Stimulated activated naive CD8-positive, alpha-beta T cell treated with anti-CD3 and anti-CD28 coated beads, Interleukin-15, Interleukin-2, amounts not matched to agents 100 U/mL and 50 U/mL, for 24 hours (primary cell): ENCODE measurements at regions not wholly inside any gene's neighbourhood (a gene's known extent, or its start where the extent isn't known, plus 50 kb on each side); places are given as distances from the start of the nearest gene placed in this dataset.
"Not testable (repeated sequence)": the region's sequence is repeated elsewhere in the genome, so short reads cannot be mapped to it uniquely, and the experiment has no call there.

Experiments used
- ATAC-seq: fragments of 150-1000 bp; cut with Tn5 transposase; one replicate; pipeline ENCODE4 v1.10.0; 2021
- DNase-seq: peaks from one replicate; pipeline ENCODE4 v3.0.0; 2021

DNA sequence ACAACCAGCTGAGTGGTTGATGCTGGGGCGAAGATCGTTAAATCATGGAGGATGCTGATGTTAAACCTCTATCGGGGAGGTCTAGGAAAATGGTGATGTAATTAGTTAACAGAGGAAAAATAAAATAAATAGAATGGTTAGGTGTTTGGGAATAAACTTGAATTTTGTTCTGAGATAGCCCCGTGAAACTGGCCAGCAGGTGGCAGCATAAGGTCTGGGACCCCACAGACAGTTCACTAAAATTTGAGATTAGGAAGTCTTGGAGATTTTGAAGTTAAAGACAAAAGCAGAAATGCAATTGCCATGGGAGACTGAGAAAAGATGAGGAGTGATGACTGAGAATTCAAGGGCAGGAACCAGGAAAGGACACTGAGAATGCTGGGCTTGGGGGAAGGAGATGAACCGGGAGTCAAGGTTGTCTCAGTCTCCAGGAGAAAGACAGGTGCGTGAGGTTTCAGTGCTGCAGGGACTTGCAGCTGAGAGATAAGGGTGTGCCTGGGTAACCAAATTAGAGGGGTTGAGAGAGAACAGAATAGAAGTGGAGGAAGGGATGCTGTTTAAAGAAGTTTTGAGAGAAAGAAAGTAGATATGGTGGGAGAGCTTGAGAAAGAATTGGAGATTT, 248.0 kb downstream of the ZNF92 start:
- DNase-seq = peak; percentile 52
- not testable (repeated sequence) for ATAC-seq

GRCh38 chr7:65631236-65631635, 241.6 kb upstream of the VKORC1L1 start:
- DNase-seq, ATAC-seq: not testable (repeated sequence)

GRCh38 chr7:65633587-65634404, 239.1 kb upstream of the VKORC1L1 start:
- DNase-seq, ATAC-seq: not testable (repeated sequence)

GRCh38 chr7:65638918-65639317, 234.0 kb upstream of the VKORC1L1 start:
- not testable (repeated sequence) for DNase-seq, ATAC-seq

GRCh38 chr7:65639717-65640116, 233.2 kb upstream of the VKORC1L1 start:
- not testable (repeated sequence) for ATAC-seq, DNase-seq

DNA sequence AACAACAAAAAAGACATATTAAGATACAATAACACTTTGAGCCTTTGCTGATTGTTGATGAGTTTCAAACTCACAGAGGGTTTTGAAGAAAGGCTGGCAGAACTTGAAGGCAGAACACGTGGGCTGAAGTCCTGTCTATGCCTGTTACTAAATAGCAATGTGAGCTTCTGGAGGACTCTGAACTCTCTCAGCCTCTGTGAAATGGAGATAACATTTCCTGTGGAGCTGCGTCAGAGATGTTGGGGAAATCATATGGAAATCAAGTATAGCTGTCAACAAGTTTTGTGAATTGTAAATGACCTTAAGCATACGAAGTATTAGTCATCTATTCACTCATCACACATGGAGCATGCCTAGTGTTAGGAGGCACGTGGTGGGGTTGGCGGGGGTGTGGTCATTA, 229.4 kb upstream of the VKORC1L1 start:
- ATAC-seq, DNase-seq: not testable (repeated sequence)

GRCh38 chr7:65647153-65647964, 225.5 kb upstream of the VKORC1L1 start:
- DNase-seq, ATAC-seq: not testable (repeated sequence)

GRCh38 chr7:65651174-65651573, 221.7 kb upstream of the VKORC1L1 start:
- ATAC-seq, DNase-seq: not testable (repeated sequence)

- not testable (repeated sequence) for DNase-seq, ATAC-seq
These were observed 220.9 kb upstream of the VKORC1L1 start for GRCh38 chr7:65651826-65652592.

- ATAC-seq, DNase-seq: not testable (repeated sequence)
These were observed 220.2 kb upstream of the VKORC1L1 start for GRCh38 chr7:65652669-65653068.

GRCh38 chr7:65656494-65657188, 216.2 kb upstream of the VKORC1L1 start:
- not testable (repeated sequence) for DNase-seq, ATAC-seq

- not testable (repeated sequence) for ATAC-seq
These were observed 189.5 kb upstream of the VKORC1L1 start for GRCh38 chr7:65683362-65683761.

GRCh38 chr7:65699026-65699714, 173.7 kb upstream of the VKORC1L1 start:
- not testable (repeated sequence) for ATAC-seq, DNase-seq

More at GRCh38 chr7:65683362-65683761, 189.5 kb upstream of the VKORC1L1 start:
- DNase-seq = not testable (repeated sequence)

DNA sequence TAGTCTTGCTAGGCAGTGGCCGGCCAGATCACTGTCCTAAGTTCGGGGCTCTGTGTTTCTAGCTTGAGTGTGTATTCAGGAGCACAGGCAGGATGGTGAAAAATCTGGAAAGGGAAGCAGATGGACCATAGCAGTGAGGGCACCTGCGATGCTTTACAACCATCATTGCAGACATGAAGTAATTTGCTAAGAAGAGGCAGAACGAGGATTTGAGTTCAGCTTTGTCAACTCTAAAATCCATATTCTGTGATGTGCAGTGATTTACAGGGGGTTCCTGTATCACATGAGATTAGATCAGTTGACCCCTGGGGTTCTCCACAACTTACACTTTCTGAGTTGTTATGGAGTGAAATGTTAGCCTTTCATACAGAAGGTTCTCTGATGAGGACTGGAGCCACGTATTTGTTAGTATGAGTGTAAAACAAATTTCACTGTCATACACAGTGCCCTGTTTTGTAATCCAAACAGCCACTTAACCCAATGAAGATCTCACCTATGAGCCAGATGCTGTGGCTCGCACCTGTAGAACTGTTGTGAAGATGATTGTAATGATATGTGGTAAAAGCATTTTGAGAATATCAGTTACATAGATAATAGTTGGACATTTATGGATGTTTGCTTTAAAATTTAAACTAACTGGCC, 173.0 kb upstream of the VKORC1L1 start:
- DNase-seq, ATAC-seq: not testable (repeated sequence)

GRCh38 chr7:65719123-65719798, 153.6 kb upstream of the VKORC1L1 start:
- DNase-seq, ATAC-seq: not testable (repeated sequence)

GRCh38 chr7:65722361-65722792, 150.5 kb upstream of the VKORC1L1 start:
- DNase-seq (peak; percentile 68), ATAC-seq (peak; percentile 71)

DNA sequence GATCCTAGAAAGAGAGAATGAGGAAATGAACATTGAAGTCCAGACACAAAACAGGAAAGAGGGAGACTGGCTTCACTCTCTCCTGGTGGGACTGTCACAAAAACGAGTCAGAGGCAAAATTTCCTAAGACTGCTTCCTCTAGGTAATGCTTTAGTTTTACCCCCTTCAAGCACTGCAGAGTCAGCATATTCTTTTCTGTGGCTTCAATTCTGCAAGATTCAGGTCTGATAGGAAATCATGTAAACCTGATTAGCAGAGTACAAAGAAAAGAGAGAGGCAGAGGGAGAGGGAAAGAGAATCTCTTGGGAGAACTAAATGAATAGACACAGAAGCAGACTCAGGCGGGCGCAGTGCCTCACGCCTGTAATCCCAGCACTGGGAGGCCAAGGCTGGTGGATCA, 145.7 kb upstream of the VKORC1L1 start:
- ATAC-seq, DNase-seq: not testable (repeated sequence)

DNA sequence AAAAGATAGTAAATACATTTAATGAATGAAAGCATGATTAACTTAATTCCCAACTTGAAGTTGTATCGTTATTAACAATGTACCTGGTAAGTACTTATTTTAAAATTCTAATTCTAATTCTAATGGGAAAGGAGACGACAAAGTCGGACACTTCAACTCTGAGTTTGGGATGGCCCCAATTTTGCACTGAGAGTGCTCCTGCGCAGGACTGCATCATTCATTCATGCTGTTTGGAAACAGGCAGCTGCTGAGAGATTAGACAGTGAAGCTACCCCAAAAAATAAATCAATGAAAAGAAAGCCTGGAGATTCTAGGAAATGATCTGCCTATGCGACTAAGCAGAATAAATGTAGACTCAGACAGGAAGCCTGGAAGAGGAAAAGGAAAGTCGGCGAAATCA, 141.7 kb upstream of the VKORC1L1 start:
- no peak for ATAC-seq
- no peak for DNase-seq

GRCh38 chr7:65731562-65732035, 141.3 kb upstream of the VKORC1L1 start:
- DNase-seq = peak; percentile 25
- peak; percentile 57 for ATAC-seq
